ENCODE measurements at regions not wholly inside any gene's neighbourhood (a gene's known extent, or its start where the extent isn't known, plus 50 kb on each side); places are given as distances from the start of the nearest gene placed in this dataset.

- DNase-seq (ENCODE audit: low spot score), result no peak
- TF ChIP-seq SP1 (IDR thresholded peaks at IDR 0.05), result no peak
- TF ChIP-seq HNF4G (IDR thresholded peaks at IDR 0.05), result no peak
- no peak for TF ChIP-seq MAX (IDR thresholded peaks at IDR 0.05)
- TF ChIP-seq ZBTB33 (IDR thresholded peaks at IDR 0.05), result no peak
- no peak for TF ChIP-seq FOXA2 (IDR thresholded peaks at IDR 0.05)
- TF ChIP-seq HNF4A (conservative IDR thresholded peaks at IDR 0.05), result no peak
- TF ChIP-seq NR2F2 (IDR thresholded peaks at IDR 0.05), result no peak
- TF ChIP-seq RAD21 (IDR thresholded peaks at IDR 0.05), result no peak
- TF ChIP-seq JUND (IDR thresholded peaks at IDR 0.05), result no peak
- TF ChIP-seq YY1 (IDR thresholded peaks at IDR 0.05), result no peak
- TF ChIP-seq ATF3 (IDR thresholded peaks at IDR 0.05), result no peak
- no peak for TF ChIP-seq FOXA1 (IDR thresholded peaks at IDR 0.05)
- TF ChIP-seq REST (IDR thresholded peaks at IDR 0.05), result no peak
- TF ChIP-seq CTCF (IDR thresholded peaks at IDR 0.05; ENCODE audit: low read depth, low read length, missing input control), result no peak
- no peak for TF ChIP-seq TAF1 (conservative IDR thresholded peaks at IDR 0.05)
- no peaks in the 10 kb centered on the region for H3K4me1 ChIP-seq (ENCODE audit: control insufficient read depth in 4 of 4, insufficient read depth in 4 of 4, low read length in 3 of 4)
- H3K9ac ChIP-seq (ENCODE audit: low read depth in 1 of 2, low read length in 2 of 2), result no peak overlapping the region
- H3K4me3 ChIP-seq (ENCODE audit: low read depth in 1 of 3, low read length in 3 of 3), result no peak overlapping the region
- WGBS, result 74% methylated on average over 2 of the region's 2 CpGs
- no peaks in the 10 kb centered on the region for H3K36me3 ChIP-seq (ENCODE audit: control insufficient read depth in 4 of 4, insufficient read depth in 3 of 4, low read depth in 1 of 4, low read length in 3 of 4)
- H3K27ac ChIP-seq (ENCODE audit: low read depth in 1 of 2, low read length in 2 of 2), result no peak overlapping the region
- H3K27me3 ChIP-seq (ENCODE audit: control insufficient read depth in 4 of 4, insufficient read depth in 4 of 4, low read length in 3 of 4), result no peaks in the 10 kb centered on the region
- no peaks in the 10 kb centered on the region for H3K9me3 ChIP-seq (ENCODE audit: control insufficient read depth in 4 of 4, low read length in 3 of 4)
Measured at GRCh38 chr5:127210042-127210441, 80.6 kb upstream of the MEGF10 start.

GRCh38 chr5:127213231-127213630, 77.4 kb upstream of the MEGF10 start:
- DNase-seq (ENCODE audit: low spot score), result no peak
- no peaks in the 10 kb centered on the region for H3K27me3 ChIP-seq (ENCODE audit: control insufficient read depth in 4 of 4, insufficient read depth in 4 of 4, low read length in 3 of 4)
- no peak overlapping the region for H3K4me3 ChIP-seq (ENCODE audit: low read depth in 1 of 3, low read length in 3 of 3)
- 90% methylated on average over 2 of the region's 2 CpGs for WGBS
- H3K36me3 ChIP-seq (ENCODE audit: control insufficient read depth in 4 of 4, insufficient read depth in 3 of 4, low read depth in 1 of 4, low read length in 3 of 4), result no peaks in the 10 kb centered on the region
- H3K9ac ChIP-seq (ENCODE audit: low read depth in 1 of 2, low read length in 2 of 2), result no peak overlapping the region
- H3K9me3 ChIP-seq (ENCODE audit: control insufficient read depth in 4 of 4, low read length in 3 of 4), result no peaks in the 10 kb centered on the region
- no peaks in the 10 kb centered on the region for H3K4me1 ChIP-seq (ENCODE audit: control insufficient read depth in 4 of 4, insufficient read depth in 4 of 4, low read length in 3 of 4)
- H3K27ac ChIP-seq (ENCODE audit: low read depth in 1 of 2, low read length in 2 of 2), result no peak overlapping the region
- TF ChIP-seq GABPA (IDR thresholded peaks at IDR 0.05 in 1 of 2, conservative IDR thresholded peaks at IDR 0.05 in 1 of 2), result no peak
- TF ChIP-seq CTCF (IDR thresholded peaks at IDR 0.05; ENCODE audit: low read depth, low read length, missing input control), result no peak
- no peak for TF ChIP-seq NR2F2 (IDR thresholded peaks at IDR 0.05)
- no peak for TF ChIP-seq ZBTB33 (IDR thresholded peaks at IDR 0.05)
- TF ChIP-seq EGR1 (IDR thresholded peaks at IDR 0.05; ENCODE audit: low read depth in 2 of 2), result no peak
- no peak for TF ChIP-seq HNF4G (IDR thresholded peaks at IDR 0.05)
- TF ChIP-seq RAD21 (IDR thresholded peaks at IDR 0.05), result no peak

All from liver (tissue), 8 donors.